Liver (tissue), 8 donors: ENCODE measurements at regions not wholly inside any gene's neighbourhood (a gene's known extent, or its start where the extent isn't known, plus 50 kb on each side); places are given as distances from the start of the nearest gene placed in this dataset.

Experiments
- DNase-seq: peaks from one replicate; pipeline ENCODE4 v3.0.0-alpha.2; 2017; ENCODE audit warnings: low spot score
- H3K27ac ChIP-seq, 2 donors: one replicate each; pipeline ENCODE4 v1.7.0; 2013; ENCODE audit warnings: inconsistent platforms in 2 of 2, low read length in 2 of 2, control low read depth in 1 of 2, low read depth in 1 of 2, mild to moderate bottlenecking in 1 of 2
- H3K27me3 ChIP-seq, 4 donors: one replicate each; pipeline versions ENCODE4 v1.6.1 to v1.7.0; 2013; ENCODE audit warnings: low read length in 3 of 4, inconsistent platforms in 1 of 4, mild to moderate bottlenecking in 1 of 4, moderate library complexity in 1 of 4; ENCODE audit not compliant: control insufficient read depth in 4 of 4, insufficient read depth in 4 of 4
- H3K36me3 ChIP-seq, 4 donors: one replicate each; pipeline versions ENCODE4 v1.6.1 to v1.7.0; 2013; ENCODE audit warnings: low read length in 3 of 4, mild to moderate bottlenecking in 3 of 4, low read depth in 1 of 4, moderate library complexity in 1 of 4; ENCODE audit not compliant: control insufficient read depth in 4 of 4, insufficient read depth in 3 of 4
- H3K4me1 ChIP-seq, 4 donors: one replicate each; pipeline versions ENCODE4 v1.6.1 to v1.7.0; 2013; ENCODE audit warnings: low read length in 3 of 4, mild to moderate bottlenecking in 3 of 4, moderate library complexity in 1 of 4; ENCODE audit not compliant: control insufficient read depth in 4 of 4, insufficient read depth in 4 of 4
- H3K4me3 ChIP-seq, 3 donors: one replicate each; pipeline versions ENCODE4 v1.6.1 to v1.7.0; 2013; ENCODE audit warnings: low read length in 3 of 3, control low read depth in 1 of 3, low read depth in 1 of 3, mild to moderate bottlenecking in 1 of 3
- H3K9ac ChIP-seq, 2 donors: one replicate each; pipeline ENCODE4 v1.7.0; 2013; ENCODE audit warnings: low read length in 2 of 2, mild to moderate bottlenecking in 2 of 2, moderate library complexity in 2 of 2, control low read depth in 1 of 2, low read depth in 1 of 2
- H3K9me3 ChIP-seq, 4 donors: one replicate each; pipeline versions ENCODE4 v1.6.1 to v1.7.0; 2013; ENCODE audit warnings: low read length in 3 of 4; ENCODE audit not compliant: control insufficient read depth in 4 of 4
- CTCF ChIP-seq: fragments of 150-350 bp; IDR thresholded peaks from 2 replicates; pipeline ENCODE4 v1.5.1; 2017; ENCODE audit warnings: improper control_type of control experiment, low read depth, low read length; ENCODE audit not compliant: missing input control
- EGR1 ChIP-seq, 2 donors: IDR thresholded peaks; 2 replicates each; pipeline ENCODE4 v1.6.1; 2016 to 2018; ENCODE audit warnings: antibody characterized with exemption in 2 of 2, low read depth in 2 of 2
- FOXA1 ChIP-seq: IDR thresholded peaks from 2 replicates; pipeline ENCODE4 v1.6.1; 2016; ENCODE audit warnings: antibody characterized with exemption
- FOXA2 ChIP-seq: IDR thresholded peaks from 2 replicates; pipeline ENCODE4 v1.6.1; 2016; ENCODE audit warnings: antibody characterized with exemption
- GABPA ChIP-seq, 2 donors: IDR thresholded peaks in 1 of 2; conservative IDR thresholded peaks in 1 of 2; 2 replicates each; pipeline ENCODE4 v1.6.1; 2016; ENCODE audit warnings: antibody characterized with exemption in 2 of 2, mild to moderate bottlenecking in 1 of 2, moderate library complexity in 1 of 2
- HNF4A ChIP-seq, 2 donors: conservative IDR thresholded peaks; 2 replicates each; pipeline ENCODE4 v1.6.1; 2016; ENCODE audit warnings: antibody characterized with exemption in 2 of 2, mild to moderate bottlenecking in 2 of 2
- HNF4G ChIP-seq: IDR thresholded peaks from 2 replicates; pipeline ENCODE4 v1.6.1; 2016; ENCODE audit warnings: antibody characterized with exemption
- JUND ChIP-seq, 2 donors: IDR thresholded peaks; 2 replicates each; pipeline ENCODE4 v1.6.1; 2016; ENCODE audit warnings: antibody characterized with exemption in 2 of 2
- MAX ChIP-seq: IDR thresholded peaks from 2 replicates; pipeline ENCODE4 v1.6.1; 2016; ENCODE audit warnings: antibody characterized with exemption
- NR2F2 ChIP-seq: IDR thresholded peaks from 2 replicates; pipeline ENCODE4 v1.6.1; 2016; ENCODE audit warnings: antibody characterized with exemption
- RAD21 ChIP-seq, 2 donors: IDR thresholded peaks; 2 replicates each; pipeline ENCODE4 v1.6.1; 2016; ENCODE audit warnings: antibody characterized with exemption in 2 of 2, mild to moderate bottlenecking in 2 of 2
- RXRA ChIP-seq, 2 donors: IDR thresholded peaks; 2 replicates each; pipeline ENCODE4 v1.6.1; 2017 to 2018; ENCODE audit warnings: antibody characterized with exemption in 2 of 2, mild to moderate bottlenecking in 1 of 2
- SP1 ChIP-seq: IDR thresholded peaks from 2 replicates; pipeline ENCODE4 v1.6.1; 2018; ENCODE audit warnings: antibody characterized with exemption, mild to moderate bottlenecking
- TAF1 ChIP-seq: conservative IDR thresholded peaks from 2 replicates; pipeline ENCODE4 v1.6.1; 2016; ENCODE audit warnings: antibody characterized with exemption, mild to moderate bottlenecking
- YY1 ChIP-seq: IDR thresholded peaks from 2 replicates; pipeline ENCODE4 v1.6.1; 2016; ENCODE audit warnings: antibody characterized with exemption, mild to moderate bottlenecking
- ZBTB33 ChIP-seq: IDR thresholded peaks from 2 replicates; pipeline ENCODE4 v1.6.1; 2016; ENCODE audit warnings: antibody characterized with exemption
- WGBS: extraction: QIAGEN DNeasy Blood & Tissue Kit; methylation state at CpG from one replicate; pipeline ENCODE4 v1.1.7; 2013; 5-methylcytosine and 5-hydroxymethylcytosine counted together
- TF ChIP-seq, protein P1 (sequence below): IDR thresholded peaks from 2 replicates; pipeline ENCODE4 v1.6.1; 2016; ENCODE audit warnings: antibody characterized with exemption, mild to moderate bottlenecking
- TF ChIP-seq, protein P2 (sequence below): IDR thresholded peaks from 2 replicates; pipeline ENCODE4 v1.6.1; 2016; ENCODE audit warnings: antibody characterized with exemption
- donor health status: healthy.
- donor health status: healthy.
- donor health status: healthy.
- donor health status: healthy.
- donor health status: healthy.

- Histone ChIP-seq H3K27me3 (no peaks in the 10 kb centered on the region), H3K36me3 (no peaks in the 10 kb centered on the region), H3K4me3 (no peak overlapping the region), H3K9ac (no peak overlapping the region), H3K4me1 (peaks cover 0 to 3% (median under 1%) of the 10 kb centered on the region in 4 donors), H3K27ac (no peak overlapping the region), H3K9me3 (no peaks in the 10 kb centered on the region)
- no peak for TF ChIP-seq MAX
- TF ChIP-seq JUND (IDR thresholded peaks at IDR 0.05), result no peak
- no peak for TF ChIP-seq YY1
- TF ChIP-seq FOXA1, result no peak
- TF ChIP-seq, protein P1, sequence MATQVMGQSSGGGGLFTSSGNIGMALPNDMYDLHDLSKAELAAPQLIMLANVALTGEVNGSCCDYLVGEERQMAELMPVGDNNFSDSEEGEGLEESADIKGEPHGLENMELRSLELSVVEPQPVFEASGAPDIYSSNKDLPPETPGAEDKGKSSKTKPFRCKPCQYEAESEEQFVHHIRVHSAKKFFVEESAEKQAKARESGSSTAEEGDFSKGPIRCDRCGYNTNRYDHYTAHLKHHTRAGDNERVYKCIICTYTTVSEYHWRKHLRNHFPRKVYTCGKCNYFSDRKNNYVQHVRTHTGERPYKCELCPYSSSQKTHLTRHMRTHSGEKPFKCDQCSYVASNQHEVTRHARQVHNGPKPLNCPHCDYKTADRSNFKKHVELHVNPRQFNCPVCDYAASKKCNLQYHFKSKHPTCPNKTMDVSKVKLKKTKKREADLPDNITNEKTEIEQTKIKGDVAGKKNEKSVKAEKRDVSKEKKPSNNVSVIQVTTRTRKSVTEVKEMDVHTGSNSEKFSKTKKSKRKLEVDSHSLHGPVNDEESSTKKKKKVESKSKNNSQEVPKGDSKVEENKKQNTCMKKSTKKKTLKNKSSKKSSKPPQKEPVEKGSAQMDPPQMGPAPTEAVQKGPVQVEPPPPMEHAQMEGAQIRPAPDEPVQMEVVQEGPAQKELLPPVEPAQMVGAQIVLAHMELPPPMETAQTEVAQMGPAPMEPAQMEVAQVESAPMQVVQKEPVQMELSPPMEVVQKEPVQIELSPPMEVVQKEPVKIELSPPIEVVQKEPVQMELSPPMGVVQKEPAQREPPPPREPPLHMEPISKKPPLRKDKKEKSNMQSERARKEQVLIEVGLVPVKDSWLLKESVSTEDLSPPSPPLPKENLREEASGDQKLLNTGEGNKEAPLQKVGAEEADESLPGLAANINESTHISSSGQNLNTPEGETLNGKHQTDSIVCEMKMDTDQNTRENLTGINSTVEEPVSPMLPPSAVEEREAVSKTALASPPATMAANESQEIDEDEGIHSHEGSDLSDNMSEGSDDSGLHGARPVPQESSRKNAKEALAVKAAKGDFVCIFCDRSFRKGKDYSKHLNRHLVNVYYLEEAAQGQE, result no peak
- no peak for TF ChIP-seq HNF4A (conservative IDR thresholded peaks at IDR 0.05)
- no peak for TF ChIP-seq NR2F2
- TF ChIP-seq ZBTB33, result no peak
- TF ChIP-seq SP1, result no peak
- no peak for TF ChIP-seq HNF4G
- no peak for TF ChIP-seq RAD21 (IDR thresholded peaks at IDR 0.05)
- TF ChIP-seq GABPA (IDR thresholded peaks at IDR 0.05 in 1 of 2, conservative IDR thresholded peaks at IDR 0.05 in 1 of 2), result no peak
- TF ChIP-seq TAF1, result no peak
- TF ChIP-seq RXRA (IDR thresholded peaks at IDR 0.05), result no peak
- TF ChIP-seq, protein P2, sequence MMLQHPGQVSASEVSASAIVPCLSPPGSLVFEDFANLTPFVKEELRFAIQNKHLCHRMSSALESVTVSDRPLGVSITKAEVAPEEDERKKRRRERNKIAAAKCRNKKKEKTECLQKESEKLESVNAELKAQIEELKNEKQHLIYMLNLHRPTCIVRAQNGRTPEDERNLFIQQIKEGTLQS, result no peak
- DNase-seq, result no peak
- 96% methylated on average over 4 of the region's 4 CpGs for WGBS
Measured at GRCh38 chr2:134163336-134163735, 90.5 kb upstream of the MGAT5 start.

- Histone ChIP-seq H3K4me3 (no peak overlapping the region), H3K9ac (no peak overlapping the region), H3K27me3 (no peaks in the 10 kb centered on the region), H3K9me3 (no peaks in the 10 kb centered on the region), H3K4me1 (peaks cover 0 to 3% (median under 1%) of the 10 kb centered on the region in 4 donors), H3K36me3 (no peaks in the 10 kb centered on the region), H3K27ac (no peak overlapping the region)
- no peak for DNase-seq
- no peak for TF ChIP-seq FOXA1
- no peak for TF ChIP-seq EGR1 (IDR thresholded peaks at IDR 0.05; ENCODE audit: low read depth in 2 of 2)
- no peak for TF ChIP-seq RXRA (IDR thresholded peaks at IDR 0.05)
- no peak for TF ChIP-seq HNF4G
- no peak for TF ChIP-seq CTCF
- TF ChIP-seq JUND (IDR thresholded peaks at IDR 0.05), result no peak
- no peak for TF ChIP-seq YY1
- TF ChIP-seq FOXA2, result no peak
- TF ChIP-seq, protein P2, result no peak
- no peak for TF ChIP-seq SP1
- TF ChIP-seq RAD21 (IDR thresholded peaks at IDR 0.05), result no peak
- TF ChIP-seq ZBTB33, result no peak
Measured at GRCh38 chr2:134164306-134164705, 89.6 kb upstream of the MGAT5 start.
